GM12892 (cell line): ENCODE measurements at regions not wholly inside any gene's neighbourhood (a gene's known extent, or its start where the extent isn't known, plus 50 kb on each side); places are given as distances from the start of the nearest gene placed in this dataset.

Source experiments
- POLR2A ChIP-seq: IDR thresholded peaks from 2 replicates; pipeline ENCODE4 v1.6.1; 2011; ENCODE audit warnings: low read depth, low read length, control low read depth
- POLR2AphosphoS5 ChIP-seq: IDR thresholded peaks from 2 replicates; pipeline ENCODE4 v1.6.1; 2011; ENCODE audit warnings: low read depth, low read length, control low read depth
- TAF1 ChIP-seq: IDR thresholded peaks from 2 replicates; pipeline ENCODE4 v1.6.1; 2011; ENCODE audit warnings: low read depth, mild to moderate bottlenecking, control low read depth, low read length, borderline replicate concordance

DNA sequence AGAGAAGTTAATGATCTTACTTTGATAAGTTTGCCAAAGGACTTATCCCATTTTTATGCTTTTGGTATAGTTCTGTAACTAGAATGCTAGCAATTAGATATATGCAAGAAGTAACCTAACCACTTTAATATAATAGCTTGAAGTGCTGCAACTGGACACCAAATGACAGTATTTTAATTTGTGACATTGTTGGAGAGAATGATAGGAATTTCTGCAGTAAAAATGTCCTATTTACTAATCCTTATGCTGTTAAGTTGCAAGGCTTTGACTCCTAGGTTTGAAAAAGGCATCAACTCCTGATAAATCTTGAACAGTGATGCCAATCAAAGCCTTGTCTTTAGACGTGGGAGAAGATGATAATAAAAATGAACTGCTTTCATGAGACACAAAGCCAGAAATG lies 726.0 kb upstream of the GJE1 start:
- no peak for TF ChIP-seq POLR2A
- no peak for TF ChIP-seq TAF1
- no peak for TF ChIP-seq POLR2AphosphoS5
